ENCODE measurements at regions not wholly inside any gene's neighbourhood (a gene's known extent, or its start where the extent isn't known, plus 50 kb on each side); places are given as distances from the start of the nearest gene placed in this dataset.

DNA sequence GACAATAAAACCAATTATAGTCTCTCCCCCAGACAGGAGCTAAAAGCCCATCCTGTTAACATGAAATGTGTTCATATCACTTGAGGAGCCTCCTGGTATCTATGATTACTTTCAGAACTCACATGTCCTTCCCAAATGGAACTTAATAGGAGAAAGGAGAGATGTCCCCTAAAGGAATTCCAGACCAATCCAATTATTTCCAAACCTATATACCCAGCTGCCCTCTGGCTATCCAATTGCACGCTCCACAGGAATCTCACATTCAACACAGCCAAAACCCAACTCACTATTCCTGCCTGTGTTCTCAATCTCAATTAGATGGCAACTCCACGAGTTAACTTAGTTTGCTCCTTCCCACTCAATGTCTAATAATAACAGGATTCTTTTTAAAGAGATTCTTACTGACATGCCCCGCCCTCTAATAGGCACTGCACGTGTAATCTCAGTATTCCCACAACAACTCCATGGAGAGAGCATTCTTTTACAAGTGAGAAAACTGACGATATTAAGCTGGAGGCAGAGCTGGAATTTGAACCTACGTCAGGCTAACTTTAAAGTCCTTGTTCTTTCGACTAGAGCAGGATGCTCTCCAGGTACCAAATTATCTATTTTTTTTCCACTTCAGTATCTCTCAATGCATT lies 59.1 kb upstream of the SEC16B start:
- TF ChIP-seq POLR2A (IDR thresholded peaks at IDR 0.05; ENCODE audit: low read length) = no peak
- TF ChIP-seq GATA1 (IDR thresholded peaks at IDR 0.05; ENCODE audit: low read depth, low read length) = no peak
